ENCODE measurements at regions not wholly inside any gene's neighbourhood (a gene's known extent, or its start where the extent isn't known, plus 50 kb on each side); places are given as distances from the start of the nearest gene placed in this dataset.

- H3K36me3 Mint-ChIP-seq (ENCODE audit: low read depth) = no peaks in the 10 kb centered on the region
- no peaks in the 10 kb centered on the region for H3K4me1 Mint-ChIP-seq
- no peak overlapping the region for H3K4me3 Mint-ChIP-seq
- no peak for TF ChIP-seq CTCF (IDR thresholded peaks at IDR 0.05)
- no peak for DNase-seq
- H3K27ac Mint-ChIP-seq = no peak overlapping the region
- peaks cover 9% of the 10 kb centered on the region for H3K9me3 Mint-ChIP-seq
- no peaks in the 10 kb centered on the region for H3K27me3 Mint-ChIP-seq (ENCODE audit: low read depth, poor library complexity)
Measured at GRCh38 chr2:53275743-53276142, 491.9 kb upstream of the CHAC2 start.

GRCh38 chr2:53268626-53269025 is 499.0 kb upstream of the CHAC2 start:
- DNase-seq = no peak
- Mint-ChIP-seq H3K9me3 (peaks cover 9% of the 10 kb centered on the region), H3K27ac (no peak overlapping the region), H3K36me3 (ENCODE audit: low read depth) (no peaks in the 10 kb centered on the region), H3K4me3 (no peak overlapping the region), H3K4me1 (no peaks in the 10 kb centered on the region), H3K27me3 (ENCODE audit: low read depth, poor library complexity) (no peaks in the 10 kb centered on the region)
- TF ChIP-seq CTCF (IDR thresholded peaks at IDR 0.05) = no peak

- Mint-ChIP-seq H3K27me3 (ENCODE audit: low read depth, poor library complexity) (no peaks in the 10 kb centered on the region), H3K4me3 (no peak overlapping the region), H3K27ac (no peak overlapping the region), H3K4me1 (no peaks in the 10 kb centered on the region), H3K9me3 (peaks cover 9% of the 10 kb centered on the region), H3K36me3 (ENCODE audit: low read depth) (no peaks in the 10 kb centered on the region)
- TF ChIP-seq CTCF (IDR thresholded peaks at IDR 0.05) = no peak
- DNase-seq = no peak
Measured at GRCh38 chr2:53268086-53268485, 499.5 kb upstream of the CHAC2 start.

- no peaks in the 10 kb centered on the region for H3K4me1 Mint-ChIP-seq
- H3K27ac Mint-ChIP-seq = no peak overlapping the region
- H3K4me3 Mint-ChIP-seq = no peak overlapping the region
- TF ChIP-seq CTCF (IDR thresholded peaks at IDR 0.05) = no peak
- no peaks in the 10 kb centered on the region for H3K9me3 Mint-ChIP-seq
- H3K27me3 Mint-ChIP-seq (ENCODE audit: low read depth, poor library complexity) = peaks cover 3% of the 10 kb centered on the region
- DNase-seq = no peak
- H3K36me3 Mint-ChIP-seq (ENCODE audit: low read depth) = no peaks in the 10 kb centered on the region
Measured at GRCh38 chr2:53265544-53266299, 501.9 kb upstream of the CHAC2 start.

- Mint-ChIP-seq H3K9me3 (peaks cover 22% of the 10 kb centered on the region), H3K36me3 (ENCODE audit: low read depth) (no peaks in the 10 kb centered on the region), H3K27me3 (ENCODE audit: low read depth, poor library complexity) (peaks cover 3% of the 10 kb centered on the region), H3K4me3 (no peak overlapping the region), H3K27ac (no peak overlapping the region), H3K4me1 (no peaks in the 10 kb centered on the region)
- no peak for TF ChIP-seq CTCF (IDR thresholded peaks at IDR 0.05)
- DNase-seq = no peak
Measured at GRCh38 chr2:53260568-53260967, 507.0 kb upstream of the CHAC2 start.

- Mint-ChIP-seq H3K4me3 (no peak overlapping the region), H3K9me3 (peaks cover 22% of the 10 kb centered on the region), H3K36me3 (ENCODE audit: low read depth) (no peaks in the 10 kb centered on the region), H3K27ac (no peak overlapping the region), H3K4me1 (no peaks in the 10 kb centered on the region), H3K27me3 (ENCODE audit: low read depth, poor library complexity) (peaks cover 3% of the 10 kb centered on the region)
- no peak for TF ChIP-seq CTCF (IDR thresholded peaks at IDR 0.05)
- DNase-seq = no peak
Measured at GRCh38 chr2:53259395-53260009, 508.1 kb upstream of the CHAC2 start.
